ENCODE measurements at regions not wholly inside any gene's neighbourhood (a gene's known extent, or its start where the extent isn't known, plus 50 kb on each side); places are given as distances from the start of the nearest gene placed in this dataset.

- no peaks in the 10 kb centered on the region for H3K27me3 ChIP-seq
- H3K36me3 ChIP-seq, result no peaks in the 10 kb centered on the region
- no peaks in the 10 kb centered on the region for H3K4me1 ChIP-seq
- no peak overlapping the region for H3K4me3 ChIP-seq
- no peak overlapping the region for H3K27ac ChIP-seq
- H3K9me3 ChIP-seq, result no peaks in the 10 kb centered on the region
- ATAC-seq (ENCODE audit: low FRiP score in 2 of 2), result no peak
- DNase-seq, result no peak
- no peak for TF ChIP-seq POLR2A (IDR thresholded peaks at IDR 0.05)
- 89 to 91% methylated on average over 4 to 6 of the region's 6 CpGs for WGBS, 2 donors
These were observed 278.3 kb downstream of the EIPR1 start for GRCh38 chr2:3099145-3099859.

GRCh38 chr2:3098231-3098630, 279.4 kb downstream of the EIPR1 start:
- 61 to 68% methylated on average over 2 of the region's 2 CpGs for WGBS, 2 donors
- Histone ChIP-seq H3K27ac (no peak overlapping the region), H3K27me3 (no peaks in the 10 kb centered on the region), H3K36me3 (no peaks in the 10 kb centered on the region), H3K9me3 (no peaks in the 10 kb centered on the region), H3K4me3 (no peak overlapping the region), H3K4me1 (no peaks in the 10 kb centered on the region)
- DNase-seq (no peak), ATAC-seq (ENCODE audit: low FRiP score in 2 of 2) (no peak)
- TF ChIP-seq POLR2A (IDR thresholded peaks at IDR 0.05), result no peak
- TF ChIP-seq CTCF (IDR thresholded peaks at IDR 0.05), result no peak
- TF ChIP-seq POLR2AphosphoS5 (IDR thresholded peaks at IDR 0.05), result no peak
- TF ChIP-seq EP300 (IDR thresholded peaks at IDR 0.05), result no peak

- 95 to 98% methylated on average over 6 to 9 of the region's 9 CpGs for WGBS, 2 donors
- ATAC-seq (ENCODE audit: low FRiP score in 2 of 2) (peak in 1 of 2 donors; percentile 21), DNase-seq (peak in 1 of 2 donors; percentile 59)
- Histone ChIP-seq H3K4me3 (no peak overlapping the region), H3K36me3 (no peaks in the 10 kb centered on the region), H3K27ac (no peak overlapping the region), H3K27me3 (no peaks in the 10 kb centered on the region), H3K9me3 (no peaks in the 10 kb centered on the region), H3K4me1 (no peaks in the 10 kb centered on the region)
- TF ChIP-seq POLR2AphosphoS5 (IDR thresholded peaks at IDR 0.05), result no peak
- TF ChIP-seq POLR2A (IDR thresholded peaks at IDR 0.05), result no peak
- TF ChIP-seq CTCF (IDR thresholded peaks at IDR 0.05), result no peak
- TF ChIP-seq EP300 (IDR thresholded peaks at IDR 0.05), result no peak
These were observed 279.8 kb downstream of the EIPR1 start for GRCh38 chr2:3097804-3098203.

GRCh38 chr2:3094999-3095958, 282.3 kb downstream of the EIPR1 start:
- Histone ChIP-seq H3K27ac (no peak overlapping the region), H3K4me3 (no peak overlapping the region), H3K9me3 (no peaks in the 10 kb centered on the region), H3K4me1 (no peaks in the 10 kb centered on the region), H3K27me3 (no peaks in the 10 kb centered on the region), H3K36me3 (no peaks in the 10 kb centered on the region)
- DNase-seq, result no peak
- no peak for ATAC-seq (ENCODE audit: low FRiP score in 2 of 2)
- 66 to 78% methylated on average over 11 to 14 of the region's 14 CpGs for WGBS, 2 donors
- no peak for TF ChIP-seq EP300 (IDR thresholded peaks at IDR 0.05)

GRCh38 chr2:3094318-3094717, 283.3 kb downstream of the EIPR1 start:
- Histone ChIP-seq H3K36me3 (no peaks in the 10 kb centered on the region), H3K4me3 (no peak overlapping the region), H3K27me3 (no peaks in the 10 kb centered on the region), H3K9me3 (peaks cover 0 to 4% (median 2%) of the 10 kb centered on the region in 4 donors), H3K4me1 (no peaks in the 10 kb centered on the region), H3K27ac (no peak overlapping the region)
- DNase-seq (no peak), ATAC-seq (ENCODE audit: low FRiP score in 2 of 2) (no peak)
- TF ChIP-seq EP300 (IDR thresholded peaks at IDR 0.05) (no peak), CTCF (IDR thresholded peaks at IDR 0.05) (no peak), POLR2AphosphoS5 (IDR thresholded peaks at IDR 0.05) (no peak), POLR2A (IDR thresholded peaks at IDR 0.05) (no peak)
- WGBS, 2 donors, result 37 to 49% methylated on average over 1 of the region's 1 CpG
